DMS53 treated with DMSO at 0.1 percent for 48 hours (cell line): ENCODE measurements at regions not wholly inside any gene's neighbourhood (a gene's known extent, or its start where the extent isn't known, plus 50 kb on each side); places are given as distances from the start of the nearest gene placed in this dataset.

ENCODE experiments used
- DNase-seq: peaks from one replicate; lab custom pipeline; 2025; ENCODE audit not compliant: unreplicated experiment; lab: John Stamatoyannopoulos, UW

GRCh38 chr5:60267907-60268306 is 374.4 kb upstream of the PDE4D start:
- DNase-seq, result no peak

- no peak for DNase-seq
Observed at GRCh38 chr5:60263346-60263745, 369.8 kb upstream of the PDE4D start.

GRCh38 chr5:60262576-60263295 is 369.2 kb upstream of the PDE4D start:
- no peak for DNase-seq

GRCh38 chr5:60261732-60262131 is 368.2 kb upstream of the PDE4D start:
- DNase-seq, result no peak

GRCh38 chr5:60260658-60261057 is 367.1 kb upstream of the PDE4D start:
- no peak for DNase-seq

- DNase-seq, result no peak
Observed at GRCh38 chr5:60259730-60260129, 366.2 kb upstream of the PDE4D start.

- no peak for DNase-seq
Observed at GRCh38 chr5:60257596-60258271, 364.2 kb upstream of the PDE4D start.

GRCh38 chr5:60256546-60256945 is 363.0 kb upstream of the PDE4D start:
- no peak for DNase-seq

GRCh38 chr5:60248901-60249300 is 355.4 kb upstream of the PDE4D start:
- DNase-seq, result no peak

GRCh38 chr5:60243713-60244112 is 350.2 kb upstream of the PDE4D start:
- DNase-seq, result no peak

- DNase-seq, result no peak
Observed at GRCh38 chr5:60232036-60232795, 338.7 kb upstream of the PDE4D start.

GRCh38 chr5:60230456-60230855 is 336.9 kb upstream of the PDE4D start:
- DNase-seq, result no peak

GRCh38 chr5:60229691-60230185 is 336.2 kb upstream of the PDE4D start:
- no peak for DNase-seq

GRCh38 chr5:60228676-60229075 is 335.1 kb upstream of the PDE4D start:
- no peak for DNase-seq

GRCh38 chr5:60226128-60226527 is 332.6 kb upstream of the PDE4D start:
- no peak for DNase-seq

- peak; percentile 16 for DNase-seq
Observed at GRCh38 chr5:60223342-60223741, 329.8 kb upstream of the PDE4D start.

- no peak for DNase-seq
Observed at GRCh38 chr5:60219921-60220320, 326.4 kb upstream of the PDE4D start.

- no peak for DNase-seq
Observed at GRCh38 chr5:60210810-60211209, 317.3 kb upstream of the PDE4D start.

GRCh38 chr5:60209146-60209840 is 315.8 kb upstream of the PDE4D start:
- no peak for DNase-seq

- no peak for DNase-seq
Observed at GRCh38 chr5:60208716-60209115, 315.2 kb upstream of the PDE4D start.

GRCh38 chr5:60207040-60207439 is 313.5 kb upstream of the PDE4D start:
- no peak for DNase-seq
